Heart left ventricle (tissue), 13 donors: ENCODE measurements at regions not wholly inside any gene's neighbourhood (a gene's known extent, or its start where the extent isn't known, plus 50 kb on each side); places are given as distances from the start of the nearest gene placed in this dataset.

Source experiments
- CTCF ChIP-seq, 12 donors: fragments of 200-600 bp; sonication (generic) in 4 of 12; IDR thresholded peaks; one replicate each; pipeline versions ENCODE4 v1.5.0 to v1.8.0; 2018 to 2022; ENCODE audit warnings: antibody characterized with exemption in 12 of 12, mild to moderate bottlenecking in 5 of 12
- POLR2A ChIP-seq, 2 donors: fragments of 450-650 bp; IDR thresholded peaks; one replicate each; pipeline ENCODE4 v1.6.1; 2017; ENCODE audit warnings: antibody characterized with exemption in 2 of 2, mild to moderate bottlenecking in 2 of 2, moderate library complexity in 2 of 2
- donor health status: ischemic (EF 13 %, LVEDD 7.1; RV severe dilation, severe dysfunction).
- donor health status: DM: no; HTN: yes; CAD: no.
- donor health status: DM: no; HTN: no; CAD: no.
- donor health status: ischemic (EF 25% LVEDD 6.9; RV normal size, moderate dysfunction).
- donor health status: ischemic (EF 25% LVEDD 5.7; RV mildly dilated, moderate dysfunction).
- donor health status: ischemic (EF 35%, LVEDD 5.7; RV mildly dilated, moderate dysfunction).
- donor health status: nonischemic (EF 11% LVEDD 7.7; RV severe dilation, severe dysfunction).
- donor health status: DM: yes; HTN: yes; CAD: no.
- donor health status: PGD.
- donor health status: ischemic (EF 29% LVEDD 5.4; RV normal size, mild dysfunction).
- donor health status: nonischemic (EF 23%, LVEDD 6.1; RV moderate dilation, normal function).

- TF ChIP-seq CTCF (IDR thresholded peaks at IDR 0.05) (no peak), POLR2A (IDR thresholded peaks at IDR 0.05) (no peak)
Observed at GRCh38 chr12:86801439-86801838, 545.2 kb upstream of the MGAT4C start.
